Natural killer cell treated with Interleukin-12 subunit alpha and Interleukin-12 subunit beta and Interleukin-15 and Interleukin-18, amount 100 ng/mL, for 72 hours (primary cell): ENCODE measurements at regions not wholly inside any gene's neighbourhood (a gene's known extent, or its start where the extent isn't known, plus 50 kb on each side); places are given as distances from the start of the nearest gene placed in this dataset.
"Not testable (repeated sequence)": the region's sequence is repeated elsewhere in the genome, so short reads cannot be mapped to it uniquely, and the experiment has no call there.

ENCODE experiments used
- ATAC-seq, 2 donors: fragments of 150-1000 bp; cut with Tn5 transposase in 1 of 2; sonication (Bioruptor Pico), chemical (Tn5 transposase) in 1 of 2; 2 replicates each; pipeline ENCODE4 v1.10.0; 2021
- DNase-seq: peaks from one replicate; pipeline ENCODE4 v3.0.0; 2022; ENCODE audit warnings: low spot score
- H3K27ac Mint-ChIP-seq, 2 donors: 1 replicate in 1 of 2; 2 replicates in 1 of 2; pipeline ENCODE4 v1.8.0; 2022; ENCODE audit warnings: mixed read lengths in 2 of 2, mild to moderate bottlenecking in 1 of 2, moderate library complexity in 1 of 2
- H3K27me3 Mint-ChIP-seq, 2 donors: 1 replicate in 1 of 2; 2 replicates in 1 of 2; pipeline ENCODE4 v1.8.0; 2022; ENCODE audit warnings: mixed read lengths in 2 of 2
- H3K36me3 Mint-ChIP-seq: one replicate; pipeline ENCODE4 v1.8.0; 2022; ENCODE audit warnings: mixed read lengths
- H3K4me1 Mint-ChIP-seq, 2 donors: 1 replicate in 1 of 2; 2 replicates in 1 of 2; pipeline ENCODE4 v1.8.0; 2022; ENCODE audit warnings: low read depth in 2 of 2, mixed read lengths in 2 of 2, mild to moderate bottlenecking in 1 of 2
- H3K4me3 Mint-ChIP-seq: one replicate; pipeline ENCODE4 v1.8.0; 2022; ENCODE audit warnings: mixed read lengths
- H3K9me3 Mint-ChIP-seq: 2 replicates; pipeline ENCODE4 v1.8.0; 2022; ENCODE audit warnings: mixed read lengths

GRCh38 chr5:82932473-82933220 lies 144.5 kb downstream of the TMEM167A start:
- H3K27me3 Mint-ChIP-seq, H3K9me3 Mint-ChIP-seq, DNase-seq, H3K27ac Mint-ChIP-seq, H3K36me3 Mint-ChIP-seq, H3K4me3 Mint-ChIP-seq, H3K4me1 Mint-ChIP-seq, ATAC-seq: not testable (repeated sequence)

DNA sequence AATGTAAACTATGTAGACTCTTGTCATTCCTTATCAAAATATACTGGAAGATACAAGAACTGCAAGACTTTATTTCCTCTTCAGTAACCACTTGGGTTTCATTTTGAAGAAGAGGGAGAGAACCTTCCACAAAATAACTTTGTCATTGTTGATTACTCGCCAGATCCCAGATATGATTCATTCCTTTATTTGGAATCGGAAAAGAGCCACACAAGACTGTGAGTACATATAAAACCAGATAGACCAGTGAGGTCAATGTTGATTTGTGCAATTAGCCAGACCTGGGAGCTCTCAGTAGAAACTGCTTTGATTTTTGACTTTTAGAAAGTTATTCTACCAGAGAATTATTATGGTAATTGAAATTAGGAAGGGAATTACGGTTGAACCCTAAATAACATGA lies 146.1 kb downstream of the TMEM167A start:
- Mint-ChIP-seq H3K27ac (no peak overlapping the region), H3K27me3 (peaks cover 5 to 7% of the 10 kb centered on the region in 2 donors), H3K36me3 (no peaks in the 10 kb centered on the region), H3K9me3 (peaks cover 10% of the 10 kb centered on the region), H3K4me3 (no peak overlapping the region), H3K4me1 (peaks cover 0 to 3% of the 10 kb centered on the region in 2 donors)
- no peak for ATAC-seq
- DNase-seq: no peak

DNA sequence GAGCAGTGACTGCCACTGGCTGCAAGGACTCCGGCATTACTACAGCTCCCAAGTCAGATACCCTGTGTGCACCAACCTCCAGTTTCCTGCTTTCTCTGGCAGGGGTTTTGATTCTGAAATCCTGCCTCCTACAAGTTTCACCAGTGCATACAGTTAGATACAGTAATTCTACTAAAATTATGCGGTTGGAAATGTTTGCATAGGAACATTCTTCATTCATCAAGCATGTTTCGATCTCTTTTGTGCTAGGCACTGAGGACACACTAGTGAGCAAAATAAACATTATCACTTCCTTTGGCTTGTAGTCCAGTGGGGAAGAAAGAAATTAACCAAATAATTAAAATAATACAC lies 152.2 kb downstream of the TMEM167A start:
- peaks cover 0 to under 1% of the 10 kb centered on the region in 2 donors for H3K4me1 Mint-ChIP-seq
- peaks cover 4 to 5% of the 10 kb centered on the region in 2 donors for H3K27me3 Mint-ChIP-seq
- H3K27ac Mint-ChIP-seq: no peak overlapping the region
- DNase-seq (no peak), ATAC-seq (no peak)
- no peaks in the 10 kb centered on the region for H3K36me3 Mint-ChIP-seq
- peaks cover 1% of the 10 kb centered on the region for H3K9me3 Mint-ChIP-seq
- no peak overlapping the region for H3K4me3 Mint-ChIP-seq

GRCh38 chr5:82924226-82925060 lies 152.8 kb downstream of the TMEM167A start:
- Mint-ChIP-seq H3K27ac (no peak overlapping the region), H3K27me3 (peaks cover 3 to 6% of the 10 kb centered on the region in 2 donors), H3K9me3 (no peaks in the 10 kb centered on the region), H3K36me3 (no peaks in the 10 kb centered on the region), H3K4me3 (no peak overlapping the region), H3K4me1 (no peaks in the 10 kb centered on the region)
- ATAC-seq (no peak), DNase-seq (no peak)

- ATAC-seq (no peak), DNase-seq (no peak)
- Mint-ChIP-seq H3K4me3 (no peak overlapping the region), H3K27ac (no peak overlapping the region), H3K27me3 (peaks cover 3 to 6% of the 10 kb centered on the region in 2 donors), H3K36me3 (no peaks in the 10 kb centered on the region), H3K4me1 (no peaks in the 10 kb centered on the region), H3K9me3 (no peaks in the 10 kb centered on the region)
Measured at GRCh38 chr5:82922086-82922734, 155.0 kb downstream of the TMEM167A start.

GRCh38 chr5:82918311-82919031 lies 158.7 kb downstream of the TMEM167A start:
- peaks cover 7% of the 10 kb centered on the region for H3K9me3 Mint-ChIP-seq
- H3K4me3 Mint-ChIP-seq: no peak overlapping the region
- ATAC-seq: no peak

GRCh38 chr5:82917584-82917983 lies 159.6 kb downstream of the TMEM167A start:
- Mint-ChIP-seq H3K9me3 (peaks cover 7% of the 10 kb centered on the region), H3K4me3 (no peak overlapping the region), H3K4me1 (no peaks in the 10 kb centered on the region), H3K27ac (no peak overlapping the region), H3K27me3 (peaks cover 3 to 6% of the 10 kb centered on the region in 2 donors), H3K36me3 (peaks cover 17% of the 10 kb centered on the region)
- ATAC-seq (no peak), DNase-seq (no peak)

More at GRCh38 chr5:82918311-82919031, 158.7 kb downstream of the TMEM167A start:
- Mint-ChIP-seq H3K36me3 (peaks cover 17% of the 10 kb centered on the region), H3K4me1 (no peaks in the 10 kb centered on the region), H3K27ac (no peak overlapping the region), H3K27me3 (peaks cover 3 to 6% of the 10 kb centered on the region in 2 donors)
- no peak for DNase-seq

GRCh38 chr5:82913971-82914370 lies 163.2 kb downstream of the TMEM167A start:
- Mint-ChIP-seq H3K27ac (no peak overlapping the region), H3K36me3 (peaks cover 17% of the 10 kb centered on the region), H3K4me3 (no peak overlapping the region), H3K9me3 (peaks cover 11% of the 10 kb centered on the region), H3K4me1 (peaks cover 0 to 6% of the 10 kb centered on the region in 2 donors), H3K27me3 (peaks cover 0 to 6% of the 10 kb centered on the region in 2 donors)
- ATAC-seq (no peak), DNase-seq (no peak)

DNA sequence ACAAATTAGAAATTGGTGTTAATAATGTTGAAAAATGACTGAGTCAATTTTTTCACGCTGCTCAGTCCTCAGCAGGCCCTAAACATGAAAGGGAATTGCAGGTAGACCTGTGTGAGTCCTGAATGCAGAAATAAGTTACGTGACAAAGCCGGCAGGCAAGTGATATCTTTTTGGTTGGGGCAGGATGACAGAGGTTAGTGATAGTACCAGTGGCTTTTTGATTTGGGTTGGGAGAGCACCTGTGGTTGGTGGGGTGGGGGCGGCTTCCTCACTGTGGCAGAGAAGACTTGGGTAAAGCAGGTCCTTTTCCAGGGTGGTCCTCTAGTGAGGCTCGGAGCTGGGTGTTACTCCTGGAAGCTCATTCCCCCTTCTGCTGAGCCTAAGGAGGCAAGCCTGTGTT lies 164.7 kb downstream of the TMEM167A start:
- DNase-seq (no peak), ATAC-seq (no peak)
- peaks cover 0 to 8% of the 10 kb centered on the region in 2 donors for H3K27me3 Mint-ChIP-seq
- no peak overlapping the region for H3K27ac Mint-ChIP-seq
- peaks cover 11% of the 10 kb centered on the region for H3K9me3 Mint-ChIP-seq
- H3K4me3 Mint-ChIP-seq: no peak overlapping the region
- peaks cover 17% of the 10 kb centered on the region for H3K36me3 Mint-ChIP-seq
- H3K4me1 Mint-ChIP-seq: peaks cover 0 to 6% of the 10 kb centered on the region in 2 donors

DNA sequence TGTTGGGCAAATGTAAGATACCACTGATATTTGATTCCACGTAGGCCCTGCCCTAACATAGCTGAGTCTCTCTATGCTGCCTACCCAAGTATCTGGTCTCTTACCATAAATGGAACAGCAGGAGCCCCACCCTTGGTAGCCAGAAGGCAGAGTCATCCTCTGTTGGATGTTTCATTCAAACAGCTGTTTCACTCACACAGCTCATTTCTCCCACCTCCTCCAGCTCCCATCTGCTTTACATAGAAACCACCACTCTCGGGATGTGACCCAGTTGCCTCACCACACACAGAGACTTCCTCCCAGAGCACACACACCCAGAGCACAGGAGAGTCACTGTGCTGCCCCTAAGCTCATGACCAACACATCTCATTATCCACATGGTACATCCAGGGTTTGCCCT lies 165.3 kb downstream of the TMEM167A start:
- no peak overlapping the region for H3K4me3 Mint-ChIP-seq
- DNase-seq: no peak
- H3K27me3 Mint-ChIP-seq: peaks cover 0 to 8% of the 10 kb centered on the region in 2 donors
- peaks cover 11% of the 10 kb centered on the region for H3K9me3 Mint-ChIP-seq
- no peak overlapping the region for H3K27ac Mint-ChIP-seq
- peak; percentile 44 to 60 for ATAC-seq
- peaks cover 17% of the 10 kb centered on the region for H3K36me3 Mint-ChIP-seq
- peaks cover 0 to 6% of the 10 kb centered on the region in 2 donors for H3K4me1 Mint-ChIP-seq

DNA sequence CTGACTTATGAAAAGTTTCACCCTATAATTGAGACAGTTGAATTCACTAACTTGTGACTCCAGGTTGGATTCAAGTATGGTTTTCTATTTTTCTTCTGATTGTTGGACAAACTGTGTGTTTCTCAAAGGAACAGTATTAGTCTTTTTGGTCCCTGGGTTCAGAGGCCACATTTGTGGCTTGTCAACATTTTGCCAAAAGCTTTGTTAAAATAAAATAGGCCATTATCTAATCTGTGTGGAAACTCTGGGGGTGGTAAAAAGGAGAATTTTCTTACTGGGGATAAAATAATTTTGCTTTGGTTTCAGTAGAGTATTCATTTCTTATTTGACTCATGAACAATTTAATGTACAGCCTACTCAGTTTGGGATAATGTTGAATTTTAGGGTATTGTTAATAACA lies 166.3 kb downstream of the TMEM167A start:
- Mint-ChIP-seq H3K4me3 (no peak overlapping the region), H3K27me3 (peaks cover 0 to 10% of the 10 kb centered on the region in 2 donors), H3K4me1 (peaks cover 0 to 6% of the 10 kb centered on the region in 2 donors), H3K9me3 (peaks cover 11% of the 10 kb centered on the region), H3K27ac (no peak overlapping the region), H3K36me3 (peaks cover 11% of the 10 kb centered on the region)
- DNase-seq (no peak), ATAC-seq (no peak)

- H3K27ac Mint-ChIP-seq: no peak overlapping the region
- peaks cover 10% of the 10 kb centered on the region for H3K9me3 Mint-ChIP-seq
- no peak overlapping the region for H3K4me3 Mint-ChIP-seq
- ATAC-seq (no peak), DNase-seq (no peak)
- H3K4me1 Mint-ChIP-seq: peaks cover 0 to 6% of the 10 kb centered on the region in 2 donors
- H3K27me3 Mint-ChIP-seq: peaks cover 0 to 13% of the 10 kb centered on the region in 2 donors
- peaks cover 7% of the 10 kb centered on the region for H3K36me3 Mint-ChIP-seq
Measured at GRCh38 chr5:82910491-82910890, 166.7 kb downstream of the TMEM167A start.

GRCh38 chr5:82909771-82910170 lies 167.4 kb downstream of the TMEM167A start:
- Mint-ChIP-seq H3K27ac (no peak overlapping the region), H3K9me3 (peaks cover 4% of the 10 kb centered on the region), H3K27me3 (peaks cover 0 to 13% of the 10 kb centered on the region in 2 donors), H3K36me3 (no peaks in the 10 kb centered on the region), H3K4me1 (peaks cover 0 to 6% of the 10 kb centered on the region in 2 donors), H3K4me3 (no peak overlapping the region)
- ATAC-seq: no peak
- no peak for DNase-seq
